Caco-2 (cell line): ENCODE measurements at regions not wholly inside any gene's neighbourhood (a gene's known extent, or its start where the extent isn't known, plus 50 kb on each side); places are given as distances from the start of the nearest gene placed in this dataset.

Experiments used
- BruUV-seq: library from RNA; stranded (reverse); fragments of 400-500 nt; replicated peaks from 2 replicates; lab custom pipeline; 2021; lab: Mats Ljungman, UMichigan
- CTCF ChIA-PET: fragments of 300-600 bp; sonication (Branson Sonifier 250); formaldehyde crosslinking; loops from one replicate; lab custom pipeline; 2022; ENCODE audit warnings: antibody characterized with exemption; lab: Charles Lee
- POLR2A ChIA-PET: fragments of 300-600 bp; sonication (Branson Sonifier 250); formaldehyde crosslinking; loops from one replicate; lab custom pipeline; 2022; ENCODE audit warnings: antibody characterized with exemption; lab: Charles Lee
- DNase-seq, 2 experiments: peaks; one replicate each; pipeline versions ENCODE4 v3.0.0 to v3.0.0-alpha.2; 2020 to 2022
- H3K27me3 ChIP-seq: replicated peaks from 2 replicates; pipeline ENCODE4 v1.6.0; 2011; ENCODE audit warnings: low read length; ENCODE audit not compliant: control insufficient read depth, insufficient read depth
- H3K36me3 ChIP-seq: 2 replicates; pipeline ENCODE4 v1.5.1; 2011; ENCODE audit warnings: low read length; ENCODE audit not compliant: control insufficient read depth, insufficient read depth
- H3K4me1 ChIP-seq: fragments of 250-450 bp; sonication (Bioruptor Pico); 2 replicates; pipeline ENCODE4 v1.5.1; 2020; ENCODE audit warnings: mild to moderate bottlenecking
- H3K4me3 ChIP-seq: 2 replicates; pipeline ENCODE4 v1.5.1; 2011; ENCODE audit warnings: low read depth, mild to moderate bottlenecking, control low read depth, low read length
- H3K9me3 ChIP-seq: fragments of 250-450 bp; sonication (Bioruptor Pico); 2 replicates; pipeline ENCODE4 v1.5.1; 2020; ENCODE audit warnings: mild to moderate bottlenecking, moderate library complexity
- H3K27ac Mint-ChIP-seq: one replicate; pipeline ENCODE4 v1.8.0; 2022; ENCODE audit warnings: mixed read lengths; ENCODE audit not compliant: unreplicated experiment
- H3K27me3 Mint-ChIP-seq: one replicate; pipeline ENCODE4 v1.8.0; 2022; ENCODE audit warnings: mixed read lengths; ENCODE audit not compliant: insufficient read depth, unreplicated experiment
- H3K36me3 Mint-ChIP-seq: one replicate; pipeline ENCODE4 v1.8.0; 2022; ENCODE audit warnings: mild to moderate bottlenecking, mixed read lengths; ENCODE audit not compliant: insufficient read depth, unreplicated experiment
- H3K4me1 Mint-ChIP-seq: one replicate; pipeline ENCODE4 v1.8.0; 2022; ENCODE audit warnings: low read depth, mixed read lengths; ENCODE audit not compliant: unreplicated experiment
- H3K4me3 Mint-ChIP-seq: one replicate; pipeline ENCODE4 v1.8.0; 2022; ENCODE audit warnings: mild to moderate bottlenecking, moderate library complexity, mixed read lengths; ENCODE audit not compliant: unreplicated experiment
- H3K9me3 Mint-ChIP-seq: one replicate; pipeline ENCODE4 v1.8.0; 2022; ENCODE audit warnings: mixed read lengths; ENCODE audit not compliant: unreplicated experiment
- intact Hi-C: fragments of 100-400 bp; cut with micrococcal nuclease; formaldehyde crosslinking; loops from one replicate; pipeline ENCODE4 v1.10.0; 2022; ENCODE audit not compliant: unreplicated experiment
- TF ChIP-seq, protein P1 (sequence below), 2 experiments: fragments of 200-600 bp in 1 of 2; IDR thresholded peaks; 1 replicate in 1 of 2; 2 replicates in 1 of 2; pipeline versions ENCODE4 v1.5.1 to v1.8.0; 2011 to 2022; ENCODE audit warnings: antibody characterized with exemption in 1 of 2, control low read depth in 1 of 2, inconsistent platforms in 1 of 2, low read depth in 1 of 2, low read length in 1 of 2, mild to moderate bottlenecking in 1 of 2, moderate library complexity in 1 of 2; ENCODE audit not compliant: insufficient read depth in 1 of 2, severe bottlenecking in 1 of 2, unreplicated experiment in 1 of 2

GRCh38 chr9:6080154-6080716 is 64.8 kb upstream of the RANBP6 start:
- H3K4me3 Mint-ChIP-seq, result peak overlapping the region; percentile 82
- ChIA-PET POLR2A (no interaction called here), CTCF (interaction anchor here (1.0 to 1.6 kb wide), 3 partner anchors 72 to 281 kb away, joined by 3 to 6 read pairs (median 6); a partner anchor contains a TSS)
- intact Hi-C loops, result no loop called here
- peak overlapping the region; percentile 83 for H3K27ac Mint-ChIP-seq
- H3K36me3 Mint-ChIP-seq, result peaks cover 16% of the 10 kb centered on the region
- DNase-seq, result peak; percentile 90 to 96
- Histone ChIP-seq H3K4me1 (peaks cover 11% of the 10 kb centered on the region), H3K4me3 (peak overlapping the region; percentile 46), H3K27me3 (no peaks in the 10 kb centered on the region), H3K9me3 (no peaks in the 10 kb centered on the region), H3K36me3 (no peaks in the 10 kb centered on the region)
- peaks cover 25% of the 10 kb centered on the region for H3K9me3 Mint-ChIP-seq
- H3K27me3 Mint-ChIP-seq, result no peaks in the 10 kb centered on the region
- H3K4me1 Mint-ChIP-seq, result peaks cover 17% of the 10 kb centered on the region
- BruUV-seq, result no TSS peak
- TF ChIP-seq, protein P1, sequence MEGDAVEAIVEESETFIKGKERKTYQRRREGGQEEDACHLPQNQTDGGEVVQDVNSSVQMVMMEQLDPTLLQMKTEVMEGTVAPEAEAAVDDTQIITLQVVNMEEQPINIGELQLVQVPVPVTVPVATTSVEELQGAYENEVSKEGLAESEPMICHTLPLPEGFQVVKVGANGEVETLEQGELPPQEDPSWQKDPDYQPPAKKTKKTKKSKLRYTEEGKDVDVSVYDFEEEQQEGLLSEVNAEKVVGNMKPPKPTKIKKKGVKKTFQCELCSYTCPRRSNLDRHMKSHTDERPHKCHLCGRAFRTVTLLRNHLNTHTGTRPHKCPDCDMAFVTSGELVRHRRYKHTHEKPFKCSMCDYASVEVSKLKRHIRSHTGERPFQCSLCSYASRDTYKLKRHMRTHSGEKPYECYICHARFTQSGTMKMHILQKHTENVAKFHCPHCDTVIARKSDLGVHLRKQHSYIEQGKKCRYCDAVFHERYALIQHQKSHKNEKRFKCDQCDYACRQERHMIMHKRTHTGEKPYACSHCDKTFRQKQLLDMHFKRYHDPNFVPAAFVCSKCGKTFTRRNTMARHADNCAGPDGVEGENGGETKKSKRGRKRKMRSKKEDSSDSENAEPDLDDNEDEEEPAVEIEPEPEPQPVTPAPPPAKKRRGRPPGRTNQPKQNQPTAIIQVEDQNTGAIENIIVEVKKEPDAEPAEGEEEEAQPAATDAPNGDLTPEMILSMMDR (IDR thresholded peaks at IDR 0.05; ENCODE audit: insufficient read depth in 1 of 2, low read depth in 1 of 2, low read length in 1 of 2, severe bottlenecking in 1 of 2, unreplicated experiment in 1 of 2), result no peak

DNA sequence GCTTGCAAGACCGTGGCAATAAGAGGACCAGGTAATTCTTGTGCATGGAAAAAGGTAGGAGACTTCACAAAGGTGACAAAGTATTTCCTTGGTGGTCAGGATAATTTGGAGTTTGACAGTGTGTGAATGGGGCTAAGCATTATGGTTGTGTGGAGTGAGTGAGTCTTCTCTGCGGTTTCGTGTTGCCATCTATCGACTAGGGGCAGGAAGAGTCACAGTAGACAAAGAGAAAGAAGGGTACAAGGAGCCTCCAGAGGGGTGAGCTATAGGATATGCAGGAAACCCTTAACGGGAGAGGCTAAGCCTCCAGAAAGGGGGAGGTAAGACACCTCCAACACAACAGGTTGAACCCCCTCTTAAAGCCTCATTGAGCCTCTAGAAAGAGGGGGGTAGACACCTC is 64.0 kb upstream of the RANBP6 start:
- Mint-ChIP-seq H3K4me1 (peaks cover 17% of the 10 kb centered on the region), H3K27me3 (no peaks in the 10 kb centered on the region), H3K27ac (peak overlapping the region; percentile 83), H3K9me3 (peaks cover 25% of the 10 kb centered on the region), H3K4me3 (peak overlapping the region; percentile 82), H3K36me3 (peaks cover 16% of the 10 kb centered on the region)
- Histone ChIP-seq H3K4me3 (peak overlapping the region; percentile 46), H3K27me3 (no peaks in the 10 kb centered on the region), H3K4me1 (peaks cover 11% of the 10 kb centered on the region), H3K36me3 (no peaks in the 10 kb centered on the region), H3K9me3 (no peaks in the 10 kb centered on the region)
- intact Hi-C loops, result no loop called here
- ChIA-PET POLR2A (no interaction called here), CTCF (interaction anchor here (1.3 kb wide), 1 partner anchor 71 kb away, joined by 3 read pairs; a partner anchor contains a TSS)
- BruUV-seq, result no TSS peak
- TF ChIP-seq, protein P1 (IDR thresholded peaks at IDR 0.05; ENCODE audit: insufficient read depth in 1 of 2, low read depth in 1 of 2, low read length in 1 of 2, severe bottlenecking in 1 of 2, unreplicated experiment in 1 of 2), result no peak
- DNase-seq, result no peak

- ChIA-PET CTCF (no interaction called here), POLR2A (interaction anchor here (0.5 kb wide), 1 partner anchor 63 kb away, joined by 5 read pairs; the partner anchor contains the start of gene RANBP6)
- BruUV-seq, result no TSS peak
- intact Hi-C loops, result no loop called here
- H3K27me3 ChIP-seq, result no peaks in the 10 kb centered on the region
- Mint-ChIP-seq H3K4me3 (peak overlapping the region; percentile 52), H3K27me3 (no peaks in the 10 kb centered on the region), H3K27ac (peak overlapping the region; percentile 89), H3K9me3 (peaks cover 25% of the 10 kb centered on the region), H3K4me1 (peaks cover 17% of the 10 kb centered on the region), H3K36me3 (peaks cover 16% of the 10 kb centered on the region)
- H3K4me3 ChIP-seq, result no peak overlapping the region
- no peaks in the 10 kb centered on the region for H3K9me3 ChIP-seq
- TF ChIP-seq, protein P1 (IDR thresholded peaks at IDR 0.05; ENCODE audit: insufficient read depth in 1 of 2, low read depth in 1 of 2, low read length in 1 of 2, severe bottlenecking in 1 of 2, unreplicated experiment in 1 of 2), result no peak
- no peaks in the 10 kb centered on the region for H3K36me3 ChIP-seq
- peaks cover 11% of the 10 kb centered on the region for H3K4me1 ChIP-seq
- DNase-seq, result no peak
Observed at GRCh38 chr9:6078382-6079105, 63.1 kb upstream of the RANBP6 start.
